SK-N-SH (cell line): ENCODE measurements at regions not wholly inside any gene's neighbourhood (a gene's known extent, or its start where the extent isn't known, plus 50 kb on each side); places are given as distances from the start of the nearest gene placed in this dataset.

Experiments used
- CHD2 ChIP-seq: fragments of 150-350 bp; IDR thresholded peaks from 2 replicates; pipeline ENCODE4 v1.6.1; 2018; ENCODE audit warnings: low read length; ENCODE audit not compliant: partially characterized antibody
- MEF2A ChIP-seq: IDR thresholded peaks from 2 replicates; pipeline ENCODE4 v1.4.0; 2012; ENCODE audit warnings: low read depth, borderline replicate concordance
- POLR2AphosphoS5 ChIP-seq: IDR thresholded peaks from 2 replicates; pipeline ENCODE4 v1.6.1; 2012; ENCODE audit warnings: low read depth, low read length
- RAD21 ChIP-seq: IDR thresholded peaks from 2 replicates; pipeline ENCODE4 v1.6.1; 2012; ENCODE audit warnings: mild to moderate bottlenecking, low read length
- ZBTB33 ChIP-seq: IDR thresholded peaks from 2 replicates; pipeline ENCODE4 v1.4.0; 2012; ENCODE audit warnings: low read depth, borderline replicate concordance
- TF ChIP-seq, protein P1 (sequence below): fragments of 200-600 bp; sonication (generic); IDR thresholded peaks from 2 replicates; pipeline ENCODE4 v1.6.1; 2017; ENCODE audit warnings: antibody characterized with exemption, mild to moderate bottlenecking, moderate library complexity
- TF ChIP-seq, protein P2 (sequence below): IDR thresholded peaks from 2 replicates; pipeline ENCODE4 v1.4.0; 2012; ENCODE audit warnings: low read depth

DNA sequence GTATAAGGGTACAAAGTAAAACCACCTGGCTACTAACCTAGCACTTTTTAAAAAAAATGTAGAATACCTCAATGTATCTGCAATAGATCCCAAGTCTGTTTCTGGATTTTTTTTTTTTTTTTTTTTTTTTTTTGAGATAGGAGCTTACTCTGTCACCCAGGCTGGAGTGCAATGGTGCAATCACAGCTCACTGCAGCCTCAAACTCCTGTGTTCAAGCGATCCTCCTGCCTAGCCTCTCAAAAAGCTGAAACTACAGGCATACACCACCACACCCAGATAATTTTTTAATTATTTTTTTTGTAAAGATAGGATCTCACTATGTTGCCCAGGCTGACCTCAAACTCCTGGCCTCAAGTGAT lies 537.5 kb upstream of the CAMK1G start:
- TF ChIP-seq ZBTB33, result no peak
- TF ChIP-seq POLR2AphosphoS5, result no peak
- TF ChIP-seq, protein P1, sequence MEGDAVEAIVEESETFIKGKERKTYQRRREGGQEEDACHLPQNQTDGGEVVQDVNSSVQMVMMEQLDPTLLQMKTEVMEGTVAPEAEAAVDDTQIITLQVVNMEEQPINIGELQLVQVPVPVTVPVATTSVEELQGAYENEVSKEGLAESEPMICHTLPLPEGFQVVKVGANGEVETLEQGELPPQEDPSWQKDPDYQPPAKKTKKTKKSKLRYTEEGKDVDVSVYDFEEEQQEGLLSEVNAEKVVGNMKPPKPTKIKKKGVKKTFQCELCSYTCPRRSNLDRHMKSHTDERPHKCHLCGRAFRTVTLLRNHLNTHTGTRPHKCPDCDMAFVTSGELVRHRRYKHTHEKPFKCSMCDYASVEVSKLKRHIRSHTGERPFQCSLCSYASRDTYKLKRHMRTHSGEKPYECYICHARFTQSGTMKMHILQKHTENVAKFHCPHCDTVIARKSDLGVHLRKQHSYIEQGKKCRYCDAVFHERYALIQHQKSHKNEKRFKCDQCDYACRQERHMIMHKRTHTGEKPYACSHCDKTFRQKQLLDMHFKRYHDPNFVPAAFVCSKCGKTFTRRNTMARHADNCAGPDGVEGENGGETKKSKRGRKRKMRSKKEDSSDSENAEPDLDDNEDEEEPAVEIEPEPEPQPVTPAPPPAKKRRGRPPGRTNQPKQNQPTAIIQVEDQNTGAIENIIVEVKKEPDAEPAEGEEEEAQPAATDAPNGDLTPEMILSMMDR, result no peak
- no peak for TF ChIP-seq CHD2
- TF ChIP-seq RAD21, result no peak
- no peak for TF ChIP-seq MEF2A
- TF ChIP-seq, protein P2, sequence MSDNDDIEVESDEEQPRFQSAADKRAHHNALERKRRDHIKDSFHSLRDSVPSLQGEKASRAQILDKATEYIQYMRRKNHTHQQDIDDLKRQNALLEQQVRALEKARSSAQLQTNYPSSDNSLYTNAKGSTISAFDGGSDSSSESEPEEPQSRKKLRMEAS, result no peak
